ENCODE measurements at regions not wholly inside any gene's neighbourhood (a gene's known extent, or its start where the extent isn't known, plus 50 kb on each side); places are given as distances from the start of the nearest gene placed in this dataset.

GRCh38 chr3:193884027-193884426, 251.9 kb upstream of the HES1 start:
- Histone ChIP-seq H3K4me2 (ENCODE audit: low read length) (no peak overlapping the region), H3K79me2 (replicated peaks; ENCODE audit: insufficient read depth, low read length) (no peaks in the 10 kb centered on the region), H3K9me3 (ENCODE audit: low read length) (no peaks in the 10 kb centered on the region), H3K27ac (ENCODE audit: low read length) (no peak overlapping the region), H3K36me3 (ENCODE audit: insufficient read depth, low read length) (no peaks in the 10 kb centered on the region), H4K20me1 (ENCODE audit: insufficient read depth) (no peaks in the 10 kb centered on the region), H3K9ac (ENCODE audit: low read length) (no peak overlapping the region), H2AFZ (ENCODE audit: low read depth, low read length) (no peak overlapping the region), H3F3A (ENCODE audit: insufficient read depth, low read length, poor library complexity, severe bottlenecking) (no peaks in the 10 kb centered on the region), H3K4me3 (ENCODE audit: low read length) (no peak overlapping the region), H3K9me2 (ENCODE audit: insufficient read depth, low read length) (no peaks in the 10 kb centered on the region), H3K27me3 (ENCODE audit: insufficient read depth, low read depth, low read length) (no peaks in the 10 kb centered on the region)
- TF ChIP-seq RAD21 (conservative IDR thresholded peaks at IDR 0.05) (no peak), CTCF (IDR thresholded peaks at IDR 0.05; ENCODE audit: poor library complexity, severe bottlenecking) (no peak), TAF1 (IDR thresholded peaks at IDR 0.05; ENCODE audit: low read depth) (no peak), SMC3 (conservative IDR thresholded peaks at IDR 0.05; ENCODE audit: poor library complexity) (no peak), POLR2AphosphoS5 (IDR thresholded peaks at IDR 0.05) (no peak), EP300 (conservative IDR thresholded peaks at IDR 0.05; ENCODE audit: poor library complexity, severe bottlenecking) (no peak)

- no peaks in the 10 kb centered on the region for H3F3A ChIP-seq (ENCODE audit: insufficient read depth, low read length, poor library complexity, severe bottlenecking)
- H3K9me2 ChIP-seq (ENCODE audit: insufficient read depth, low read length), result no peaks in the 10 kb centered on the region
- H3K27me3 ChIP-seq (ENCODE audit: insufficient read depth, low read depth, low read length), result no peaks in the 10 kb centered on the region
- no peaks in the 10 kb centered on the region for H3K9me3 ChIP-seq (ENCODE audit: low read length)
- H3K4me3 ChIP-seq (ENCODE audit: low read length), result no peak overlapping the region
- H3K9ac ChIP-seq (ENCODE audit: low read length), result no peak overlapping the region
- no peak for TF ChIP-seq SMC3 (conservative IDR thresholded peaks at IDR 0.05; ENCODE audit: poor library complexity)
- no peak for TF ChIP-seq TAF1 (IDR thresholded peaks at IDR 0.05; ENCODE audit: low read depth)
- TF ChIP-seq REST (IDR thresholded peaks at IDR 0.05; ENCODE audit: borderline replicate concordance), result no peak
- TF ChIP-seq EZH2 (IDR thresholded peaks at IDR 0.05; ENCODE audit: borderline replicate concordance, insufficient read depth, low read length, poor library complexity, severe bottlenecking), result no peak
- no peak for TF ChIP-seq CTCF (IDR thresholded peaks at IDR 0.05; ENCODE audit: poor library complexity, severe bottlenecking)
- no peak for TF ChIP-seq EP300 (conservative IDR thresholded peaks at IDR 0.05; ENCODE audit: poor library complexity, severe bottlenecking)
- no peak for TF ChIP-seq RAD21 (conservative IDR thresholded peaks at IDR 0.05)
- no peak for TF ChIP-seq MXI1 (conservative IDR thresholded peaks at IDR 0.05; ENCODE audit: poor library complexity, severe bottlenecking)
- TF ChIP-seq POLR2AphosphoS5 (IDR thresholded peaks at IDR 0.05), result no peak
- H3K36me3 ChIP-seq (ENCODE audit: insufficient read depth, low read length), result no peaks in the 10 kb centered on the region
- H4K20me1 ChIP-seq (ENCODE audit: insufficient read depth), result no peaks in the 10 kb centered on the region
- no peaks in the 10 kb centered on the region for H3K79me2 ChIP-seq (replicated peaks; ENCODE audit: insufficient read depth, low read length)
- no peak overlapping the region for H3K4me2 ChIP-seq (ENCODE audit: low read length)
- no peak overlapping the region for H2AFZ ChIP-seq (ENCODE audit: low read depth, low read length)
- H3K27ac ChIP-seq (ENCODE audit: low read length), result no peak overlapping the region
Observed at GRCh38 chr3:193884652-193885051, 251.3 kb upstream of the HES1 start.

Data from neural cell (in vitro differentiated cells).